ENCODE measurements at regions not wholly inside any gene's neighbourhood (a gene's known extent, or its start where the extent isn't known, plus 50 kb on each side); places are given as distances from the start of the nearest gene placed in this dataset.

DNA sequence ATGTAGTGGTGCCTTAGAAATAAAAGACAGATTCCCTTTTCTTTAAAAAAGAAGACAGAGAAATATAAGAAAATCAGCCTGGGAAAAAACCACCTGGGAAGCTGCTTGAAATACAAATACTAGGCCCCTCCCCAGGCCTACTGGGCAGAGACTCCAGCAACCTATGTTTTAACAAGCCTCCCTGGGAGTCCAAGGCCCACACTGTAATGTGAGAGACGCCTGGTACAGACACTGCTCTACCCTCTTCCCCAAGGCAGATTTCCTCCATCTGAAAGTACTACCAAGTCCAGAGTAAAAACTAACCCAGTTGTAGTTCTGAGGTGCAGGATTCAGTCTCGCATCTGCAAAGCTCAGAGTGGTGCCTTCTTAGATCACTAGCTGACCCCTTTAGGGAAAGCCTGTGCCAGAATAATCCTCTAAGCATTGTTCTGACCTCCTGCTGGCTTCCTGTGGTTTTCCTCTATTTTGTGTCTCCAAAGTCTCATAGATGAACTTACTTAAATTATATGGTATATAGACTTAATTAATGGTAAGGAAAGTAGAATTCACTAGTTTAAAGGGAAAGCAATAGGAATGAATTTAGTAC lies 270.2 kb upstream of the SLC35B3 start:
- DNase-seq, result no peak
- intact Hi-C loops (cut with DNase I), result no loop called here
- 20 to 31% methylated on average over 2 of the region's 2 CpGs for WGBS, 2 donors
- peaks cover 6 to 14% of the 10 kb centered on the region in 2 donors for H3K4me1 ChIP-seq
- H3K9me3 ChIP-seq, result no peaks in the 10 kb centered on the region
- no peaks in the 10 kb centered on the region for H3K27me3 ChIP-seq
- H3K4me3 ChIP-seq (replicated peaks in 1 of 3), result no peak overlapping the region
- no peaks in the 10 kb centered on the region for H3K36me3 ChIP-seq
- H3K27ac ChIP-seq, result no peak overlapping the region
- TF ChIP-seq, protein P1, sequence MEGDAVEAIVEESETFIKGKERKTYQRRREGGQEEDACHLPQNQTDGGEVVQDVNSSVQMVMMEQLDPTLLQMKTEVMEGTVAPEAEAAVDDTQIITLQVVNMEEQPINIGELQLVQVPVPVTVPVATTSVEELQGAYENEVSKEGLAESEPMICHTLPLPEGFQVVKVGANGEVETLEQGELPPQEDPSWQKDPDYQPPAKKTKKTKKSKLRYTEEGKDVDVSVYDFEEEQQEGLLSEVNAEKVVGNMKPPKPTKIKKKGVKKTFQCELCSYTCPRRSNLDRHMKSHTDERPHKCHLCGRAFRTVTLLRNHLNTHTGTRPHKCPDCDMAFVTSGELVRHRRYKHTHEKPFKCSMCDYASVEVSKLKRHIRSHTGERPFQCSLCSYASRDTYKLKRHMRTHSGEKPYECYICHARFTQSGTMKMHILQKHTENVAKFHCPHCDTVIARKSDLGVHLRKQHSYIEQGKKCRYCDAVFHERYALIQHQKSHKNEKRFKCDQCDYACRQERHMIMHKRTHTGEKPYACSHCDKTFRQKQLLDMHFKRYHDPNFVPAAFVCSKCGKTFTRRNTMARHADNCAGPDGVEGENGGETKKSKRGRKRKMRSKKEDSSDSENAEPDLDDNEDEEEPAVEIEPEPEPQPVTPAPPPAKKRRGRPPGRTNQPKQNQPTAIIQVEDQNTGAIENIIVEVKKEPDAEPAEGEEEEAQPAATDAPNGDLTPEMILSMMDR (IDR thresholded peaks at IDR 0.05), result no peak
- no peak for TF ChIP-seq POLR2A (IDR thresholded peaks at IDR 0.05)

DNA sequence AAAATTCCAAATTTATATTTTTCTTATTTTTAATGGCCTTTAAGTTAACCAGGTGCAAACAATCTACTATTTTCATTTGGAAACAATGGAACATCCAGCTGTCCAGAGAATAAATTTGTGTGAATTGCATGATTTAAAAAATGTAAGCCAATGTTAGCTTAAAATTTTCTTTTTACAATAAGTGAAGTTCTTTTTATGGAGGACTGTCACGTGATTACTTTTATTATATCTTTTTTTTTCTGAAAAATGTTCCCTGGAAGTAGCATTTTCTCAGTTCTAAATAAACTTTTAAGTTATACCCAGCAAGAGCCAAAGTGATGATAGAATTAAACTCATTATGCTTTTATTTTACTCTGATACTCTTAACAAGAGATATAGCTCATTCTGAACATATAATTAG lies 267.7 kb upstream of the SLC35B3 start:
- H3K9me3 ChIP-seq, result no peaks in the 10 kb centered on the region
- H3K36me3 ChIP-seq, result no peaks in the 10 kb centered on the region
- intact Hi-C loops (cut with DNase I), result no loop called here
- H3K4me1 ChIP-seq, result peaks cover 0 to 5% of the 10 kb centered on the region in 2 donors
- 75 to 88% methylated on average over 1 of the region's 1 CpG for WGBS, 2 donors
- DNase-seq, result no peak
- no peak for TF ChIP-seq POLR2A (IDR thresholded peaks at IDR 0.05)
- TF ChIP-seq, protein P1 (IDR thresholded peaks at IDR 0.05), result no peak
- no peak overlapping the region for H3K27ac ChIP-seq
- H3K4me3 ChIP-seq (replicated peaks in 1 of 3), result no peak overlapping the region
- H3K27me3 ChIP-seq, result no peaks in the 10 kb centered on the region

DNA sequence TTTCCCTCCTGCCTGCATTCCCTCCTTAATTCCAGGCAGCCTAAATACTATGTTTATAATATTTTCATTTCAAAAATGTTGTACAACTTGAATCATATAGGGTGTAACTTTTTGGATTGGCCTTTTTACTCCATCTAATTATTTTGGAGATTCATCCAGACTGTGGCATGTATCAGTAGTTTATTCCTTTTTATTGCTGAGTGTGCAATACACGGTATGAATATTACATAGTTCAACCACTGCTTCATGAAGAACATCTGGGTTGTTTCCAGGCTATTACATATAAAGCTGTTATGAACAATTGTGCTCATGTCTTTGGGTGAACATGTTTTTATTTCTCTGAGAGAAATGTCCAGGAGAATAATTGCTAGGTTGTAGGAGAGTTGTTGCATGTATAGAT lies 253.5 kb upstream of the SLC35B3 start:
- DNase-seq, result no peak
- WGBS, 2 donors, result 82 to 88% methylated on average over 1 of the region's 1 CpG
- Histone ChIP-seq H3K4me1 (peaks cover 0 to 5% of the 10 kb centered on the region in 2 donors), H3K27me3 (no peaks in the 10 kb centered on the region), H3K36me3 (no peaks in the 10 kb centered on the region), H3K27ac (no peak overlapping the region), H3K4me3 (replicated peaks in 1 of 3) (no peak overlapping the region), H3K9me3 (no peaks in the 10 kb centered on the region)
- TF ChIP-seq, protein P1 (IDR thresholded peaks at IDR 0.05), result no peak
- no peak for TF ChIP-seq POLR2A (IDR thresholded peaks at IDR 0.05)
- intact Hi-C loops (cut with DNase I), result no loop called here

DNA sequence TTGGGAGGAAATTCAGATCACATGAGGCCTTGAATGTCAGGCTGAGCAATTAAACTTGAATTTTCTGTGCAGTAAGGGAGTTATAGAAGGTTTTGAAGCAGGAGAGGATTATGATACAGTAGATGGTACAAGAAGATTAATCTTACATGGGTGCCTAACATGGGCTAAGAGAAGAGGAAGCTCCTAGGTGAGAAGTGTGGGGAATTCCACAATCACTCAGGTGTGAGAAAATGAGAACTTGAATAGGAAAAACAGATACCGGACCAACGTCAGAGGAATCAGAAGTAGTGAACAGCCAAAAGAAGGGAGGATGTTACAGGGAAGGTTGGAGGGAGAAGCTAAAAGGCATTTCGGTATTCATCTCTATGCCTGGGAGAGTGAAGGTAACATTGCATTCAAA lies 250.7 kb upstream of the SLC35B3 start:
- no peak for TF ChIP-seq POLR2A (IDR thresholded peaks at IDR 0.05)
- TF ChIP-seq, protein P1 (IDR thresholded peaks at IDR 0.05), result no peak
- WGBS, 2 donors, result 55 to 56% methylated on average over 3 of the region's 3 CpGs
- no peak overlapping the region for H3K4me3 ChIP-seq (replicated peaks in 1 of 3)
- H3K27me3 ChIP-seq, result no peaks in the 10 kb centered on the region
- intact Hi-C loops (cut with DNase I), result no loop called here
- no peaks in the 10 kb centered on the region for H3K36me3 ChIP-seq
- no peak for DNase-seq
- H3K4me1 ChIP-seq, result peaks cover 0 to 5% of the 10 kb centered on the region in 2 donors
- no peaks in the 10 kb centered on the region for H3K9me3 ChIP-seq
- no peak overlapping the region for H3K27ac ChIP-seq

DNA sequence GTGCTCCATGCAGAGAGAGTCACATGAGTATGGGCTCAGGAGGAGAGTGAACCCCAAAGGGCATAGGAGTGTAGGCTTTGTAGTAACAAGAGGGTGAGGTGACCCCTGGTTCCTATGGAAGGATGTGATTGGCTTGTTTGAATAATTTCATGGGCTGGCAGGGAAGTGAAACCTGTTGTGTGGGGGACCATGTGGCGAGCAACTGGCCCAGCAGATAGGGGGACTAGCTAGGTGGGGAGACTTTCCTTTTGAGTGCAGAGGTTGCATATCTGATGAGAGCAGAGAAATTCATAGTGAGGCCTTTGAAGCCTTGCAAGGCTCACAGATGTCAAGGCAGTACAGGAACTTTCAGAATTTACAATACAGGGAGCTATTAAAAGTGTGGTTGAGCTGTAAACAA lies 247.9 kb upstream of the SLC35B3 start:
- Histone ChIP-seq H3K27me3 (no peaks in the 10 kb centered on the region), H3K36me3 (no peaks in the 10 kb centered on the region), H3K27ac (no peak overlapping the region), H3K4me3 (replicated peaks in 1 of 3) (no peak overlapping the region), H3K9me3 (no peaks in the 10 kb centered on the region), H3K4me1 (peaks cover 0 to 5% of the 10 kb centered on the region in 2 donors)
- WGBS, 2 donors, result 83 to 100% methylated on average over 1 of the region's 1 CpG
- DNase-seq, result no peak
- intact Hi-C loops (cut with DNase I), result no loop called here
- no peak for TF ChIP-seq POLR2A (IDR thresholded peaks at IDR 0.05)
- TF ChIP-seq, protein P1 (IDR thresholded peaks at IDR 0.05), result no peak
